ENCODE measurements at regions not wholly inside any gene's neighbourhood (a gene's known extent, or its start where the extent isn't known, plus 50 kb on each side); places are given as distances from the start of the nearest gene placed in this dataset.

- no peaks in the 10 kb centered on the region for H3K4me1 ChIP-seq (ENCODE audit: insufficient read depth, low read length)
- H3K27ac ChIP-seq (ENCODE audit: low read depth, low read length): no peak overlapping the region
- H3K79me2 ChIP-seq (ENCODE audit: insufficient read depth, low read length): no peaks in the 10 kb centered on the region
- no peak overlapping the region for H3K4me2 ChIP-seq (ENCODE audit: low read length)
- H3K36me3 Mint-ChIP-seq (ENCODE audit: low read depth, unreplicated experiment): no peaks in the 10 kb centered on the region
- H3K4me3 Mint-ChIP-seq (ENCODE audit: unreplicated experiment): no peak overlapping the region
- peaks cover 5% of the 10 kb centered on the region for H3K9me3 Mint-ChIP-seq (ENCODE audit: unreplicated experiment)
- no peaks in the 10 kb centered on the region for H3K27me3 ChIP-seq (ENCODE audit: insufficient read depth, low read length)
- FAIRE-seq (no peak), DNase-seq (ENCODE audit: low read depth) (peak; percentile 59)
- no peak overlapping the region for H3K9ac ChIP-seq (ENCODE audit: low read length)
- TF ChIP-seq CTCF (IDR thresholded peaks at IDR 0.05; ENCODE audit: insufficient read depth, low read depth, low read length) (no peak), EZH2 (IDR thresholded peaks at IDR 0.05; ENCODE audit: insufficient read depth, low read length) (no peak)
- no peaks in the 10 kb centered on the region for H4K20me1 ChIP-seq (ENCODE audit: insufficient read depth, low read length)
- no peaks in the 10 kb centered on the region for H3K9me3 ChIP-seq (ENCODE audit: insufficient read depth, low read depth, low read length)
- peak overlapping the region; percentile 15 for H3K27ac Mint-ChIP-seq (ENCODE audit: unreplicated experiment)
- no peak overlapping the region for H3K4me3 ChIP-seq (ENCODE audit: insufficient read depth, low read depth, low read length)
- no peak overlapping the region for H2AFZ ChIP-seq (ENCODE audit: low read depth, low read length)
- H3K36me3 ChIP-seq (ENCODE audit: insufficient read depth, low read length): no peaks in the 10 kb centered on the region
- H3K27me3 Mint-ChIP-seq (ENCODE audit: low read depth, unreplicated experiment): no peaks in the 10 kb centered on the region
- peaks cover 10% of the 10 kb centered on the region for H3K4me1 Mint-ChIP-seq (ENCODE audit: low read depth, unreplicated experiment)
Observed at GRCh38 chr2:145344076-145344724, 824.3 kb upstream of the ZEB2 start.

- peaks cover 10% of the 10 kb centered on the region for H3K4me1 Mint-ChIP-seq (ENCODE audit: low read depth, unreplicated experiment)
- H3K4me2 ChIP-seq (ENCODE audit: low read length): no peak overlapping the region
- H3K27me3 Mint-ChIP-seq (ENCODE audit: low read depth, unreplicated experiment): no peaks in the 10 kb centered on the region
Observed at GRCh38 chr2:145343287-145343686, 823.4 kb upstream of the ZEB2 start.

More at GRCh38 chr2:145343287-145343686, 823.4 kb upstream of the ZEB2 start:
- DNase-seq (ENCODE audit: low read depth): no peak
- Histone ChIP-seq H3K36me3 (ENCODE audit: insufficient read depth, low read length) (no peaks in the 10 kb centered on the region), H3K27me3 (ENCODE audit: insufficient read depth, low read length) (no peaks in the 10 kb centered on the region), H2AFZ (ENCODE audit: low read depth, low read length) (no peak overlapping the region), H4K20me1 (ENCODE audit: insufficient read depth, low read length) (no peaks in the 10 kb centered on the region), H3K4me1 (ENCODE audit: insufficient read depth, low read length) (no peaks in the 10 kb centered on the region), H3K79me2 (ENCODE audit: insufficient read depth, low read length) (no peaks in the 10 kb centered on the region), H3K27ac (ENCODE audit: low read depth, low read length) (no peak overlapping the region), H3K4me3 (ENCODE audit: insufficient read depth, low read depth, low read length) (no peak overlapping the region), H3K9ac (ENCODE audit: low read length) (no peak overlapping the region), H3K9me3 (ENCODE audit: insufficient read depth, low read depth, low read length) (no peaks in the 10 kb centered on the region)
- Mint-ChIP-seq H3K9me3 (ENCODE audit: unreplicated experiment) (peaks cover 5% of the 10 kb centered on the region), H3K36me3 (ENCODE audit: low read depth, unreplicated experiment) (no peaks in the 10 kb centered on the region), H3K27ac (ENCODE audit: unreplicated experiment) (no peak overlapping the region), H3K4me3 (ENCODE audit: unreplicated experiment) (no peak overlapping the region)
- TF ChIP-seq EZH2 (IDR thresholded peaks at IDR 0.05; ENCODE audit: insufficient read depth, low read length) (no peak), CTCF (IDR thresholded peaks at IDR 0.05; ENCODE audit: insufficient read depth, low read depth, low read length) (no peak)
- FAIRE-seq: no peak

All from astrocyte (in vitro differentiated cells and primary cell).